Activated CD4-positive, alpha-beta T cell treated with anti-CD3 and anti-CD28 coated beads for 36 hours (primary cell): ENCODE measurements at regions not wholly inside any gene's neighbourhood (a gene's known extent, or its start where the extent isn't known, plus 50 kb on each side); places are given as distances from the start of the nearest gene placed in this dataset. TPM values are rescaled to one million over a fixed set of nuclear protein-coding genes. Genes with fewer than 3 reads are reported as not detected.

Source experiments
- ATAC-seq: fragments of 200-7000 bp; cut with Tn5 transposase; one replicate; pipeline ENCODE4 v1.10.0; 2021; ENCODE audit warnings: mild to moderate bottlenecking, moderate library complexity
- CTCF ChIA-PET: fragments of 350-600 bp; sonication (Branson Sonifier 250); formaldehyde crosslinking; loops from one replicate; lab custom pipeline; 2021; ENCODE audit warnings: antibody characterized with exemption; lab: Charles Lee
- POLR2A ChIA-PET: fragments of 350-600 bp; sonication (Branson Sonifier 250); formaldehyde crosslinking; loops from one replicate; lab custom pipeline; 2021; ENCODE audit warnings: antibody characterized with exemption, inconsistent platforms; lab: Charles Lee
- DNase-seq: peaks from one replicate; pipeline ENCODE4 v3.0.0-alpha.2; 2020
- H3K27ac Mint-ChIP-seq: one replicate; pipeline ENCODE4 v1.8.0; 2021; ENCODE audit warnings: mixed read lengths
- H3K27me3 Mint-ChIP-seq: one replicate; pipeline ENCODE4 v1.8.0; 2021; ENCODE audit warnings: mixed read lengths
- H3K36me3 Mint-ChIP-seq: one replicate; pipeline ENCODE4 v1.8.0; 2021; ENCODE audit warnings: low read depth, mixed read lengths
- H3K4me1 Mint-ChIP-seq: one replicate; pipeline ENCODE4 v1.8.0; 2021; ENCODE audit warnings: mixed read lengths
- H3K4me3 Mint-ChIP-seq: one replicate; pipeline ENCODE4 v1.8.0; 2021; ENCODE audit warnings: mild to moderate bottlenecking, moderate library complexity, mixed read lengths
- H3K9me3 Mint-ChIP-seq: one replicate; pipeline ENCODE4 v1.8.0; 2021; ENCODE audit warnings: low read depth, mixed read lengths
- intact Hi-C, 2 experiments: fragments of 100-400 bp; cut with DNase I in 1 of 2; cut with micrococcal nuclease in 1 of 2; formaldehyde crosslinking; loops; one replicate each; pipeline versions ENCODE4 v1.14.2 to v1.15.1; 2022 to 2024; cut with DNase I, micrococcal nuclease
- microRNA-seq: library from miRNA; unstranded; fragments of <30 nt; microRNA quantifications from one replicate; pipeline ENCODE4 v1.2.0, GENCODE V29; 2021; ENCODE audit warnings: borderline replicate concordance

DNA sequence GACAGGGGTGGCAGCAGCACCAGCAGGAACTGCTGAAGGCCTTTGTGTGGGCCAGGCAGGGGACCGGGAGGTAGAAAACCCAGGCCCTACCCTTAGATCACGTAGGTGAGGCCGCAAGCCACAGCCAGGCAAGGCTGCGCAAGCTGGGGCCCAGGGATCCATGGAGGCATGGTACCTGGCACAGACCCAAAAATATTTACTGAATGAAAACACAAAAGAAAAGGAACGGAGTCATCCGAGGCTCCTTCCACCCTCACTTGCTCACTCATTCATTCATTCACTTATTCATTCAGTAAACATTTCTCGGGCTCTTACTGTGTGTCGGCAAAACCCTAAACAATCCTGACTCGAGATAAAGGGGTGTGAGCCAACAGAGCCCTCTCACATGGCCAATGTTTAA is 102.3 kb downstream of the BCOR start:
- H3K27ac Mint-ChIP-seq, result no peak overlapping the region
- POLR2A ChIA-PET, result no interaction called here
- H3K4me1 Mint-ChIP-seq, result no peaks in the 10 kb centered on the region
- H3K4me3 Mint-ChIP-seq, result no peak overlapping the region
- CTCF ChIA-PET, result no interaction called here
- H3K36me3 Mint-ChIP-seq, result no peaks in the 10 kb centered on the region
- no peaks in the 10 kb centered on the region for H3K27me3 Mint-ChIP-seq
- intact Hi-C loops, result no loop called here
- H3K9me3 Mint-ChIP-seq, result no peaks in the 10 kb centered on the region
- ATAC-seq, result no peak
- no peak for DNase-seq

- CTCF ChIA-PET, result no interaction called here
- H3K4me3 Mint-ChIP-seq, result no peak overlapping the region
These were observed 101.2 kb downstream of the BCOR start for GRCh38 chrX:39996536-39996935.

DNA sequence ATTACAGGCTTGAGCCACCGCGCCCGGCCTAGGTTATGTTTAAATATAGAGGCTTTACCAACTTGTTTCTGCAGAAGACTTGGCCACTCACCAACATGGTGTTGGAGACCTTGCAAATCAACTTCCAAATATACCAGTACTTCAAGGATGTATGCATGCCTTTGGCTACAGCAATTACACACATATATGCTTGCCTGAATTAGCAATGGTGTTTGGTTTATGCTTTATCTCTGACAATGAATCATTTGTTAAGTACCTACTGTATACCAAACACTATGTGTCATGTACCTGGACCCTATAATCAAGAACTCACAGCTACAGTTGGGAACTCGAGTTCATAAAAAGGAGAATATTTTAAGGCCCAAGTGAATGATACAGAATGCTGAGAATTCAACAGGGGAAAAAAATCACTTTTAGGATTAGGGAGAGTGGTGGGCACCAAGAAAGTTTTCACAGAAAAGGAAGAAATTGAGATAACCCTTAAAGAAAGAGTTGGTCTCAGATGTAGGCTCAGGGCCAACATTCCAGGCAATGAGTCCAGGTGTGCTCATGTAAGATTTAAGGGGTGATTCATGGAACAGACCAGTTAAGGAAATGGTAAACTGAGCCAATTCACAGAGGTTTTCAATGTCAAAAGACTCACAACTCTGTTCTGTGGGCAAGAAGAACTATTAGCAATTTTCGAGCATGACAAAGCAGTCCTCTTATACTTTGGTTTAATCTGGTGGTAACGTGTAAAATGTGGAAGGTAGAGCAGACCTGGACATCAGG is 98.9 kb downstream of the BCOR start:
- CTCF ChIA-PET, result interaction anchor here (0.7 kb wide), 1 partner anchor 313 kb away, joined by 3 read pairs; no protein-coding TSS in a partner anchor
- H3K9me3 Mint-ChIP-seq, result no peaks in the 10 kb centered on the region
- intact Hi-C loops, result no loop called here
- no peak for ATAC-seq
- H3K27ac Mint-ChIP-seq, result no peak overlapping the region
- H3K4me1 Mint-ChIP-seq, result no peaks in the 10 kb centered on the region
- no peak overlapping the region for H3K4me3 Mint-ChIP-seq
- no peaks in the 10 kb centered on the region for H3K36me3 Mint-ChIP-seq
- H3K27me3 Mint-ChIP-seq, result peaks cover 2% of the 10 kb centered on the region
- POLR2A ChIA-PET, result no interaction called here
- no peak for DNase-seq

More at GRCh38 chrX:39996536-39996935, 101.2 kb downstream of the BCOR start:
- Mint-ChIP-seq H3K36me3 (no peaks in the 10 kb centered on the region), H3K27me3 (no peaks in the 10 kb centered on the region), H3K27ac (no peak overlapping the region), H3K9me3 (no peaks in the 10 kb centered on the region), H3K4me1 (no peaks in the 10 kb centered on the region)
- DNase-seq, result no peak
- no peak for ATAC-seq
- intact Hi-C loops, result no loop called here
- POLR2A ChIA-PET, result interaction anchor here (0.7 kb wide), 1 partner anchor 356 kb away, joined by 3 read pairs; no protein-coding TSS in a partner anchor

Small RNAs in the stretch of these regions (microRNA-seq; reads per million reads assigned to microRNA genes)
- not detected for gene MIR1587
- gene MIR3937, result not detected
